ENCODE measurements at regions not wholly inside any gene's neighbourhood (a gene's known extent, or its start where the extent isn't known, plus 50 kb on each side); places are given as distances from the start of the nearest gene placed in this dataset.

- Histone ChIP-seq H3K36me3 (no peaks in the 10 kb centered on the region), H3K4me3 (no peak overlapping the region), H3K4me1 (peaks cover 10% of the 10 kb centered on the region), H3K9me3 (no peaks in the 10 kb centered on the region), H3K27ac (no peak overlapping the region), H3K27me3 (no peaks in the 10 kb centered on the region)
- DNase-seq (ENCODE audit: low spot score in 2 of 2), result peak in 1 of 2 donors; percentile 52
- 92% methylated on average over 3 of the region's 3 CpGs for WGBS
- no peak for TF ChIP-seq EP300 (IDR thresholded peaks at IDR 0.05)
- no peak for TF ChIP-seq CTCF (IDR thresholded peaks at IDR 0.05)
- no peak for TF ChIP-seq POLR2AphosphoS5 (IDR thresholded peaks at IDR 0.05)
- TF ChIP-seq POLR2A (IDR thresholded peaks at IDR 0.05), result no peak
These were observed 345.7 kb downstream of the DYSF start for GRCh38 chr2:71799013-71799575.

- no peaks in the 10 kb centered on the region for H3K9me3 ChIP-seq
- no peak overlapping the region for H3K27ac ChIP-seq
- no peaks in the 10 kb centered on the region for H3K27me3 ChIP-seq
- TF ChIP-seq POLR2AphosphoS5 (IDR thresholded peaks at IDR 0.05) (no peak), POLR2A (IDR thresholded peaks at IDR 0.05) (no peak), CTCF (IDR thresholded peaks at IDR 0.05) (peak; percentile 46 to 71), EP300 (IDR thresholded peaks at IDR 0.05) (no peak)
- H3K4me3 ChIP-seq, result no peak overlapping the region
- no peaks in the 10 kb centered on the region for H3K36me3 ChIP-seq
- H3K4me1 ChIP-seq, result peaks cover 10% of the 10 kb centered on the region
- DNase-seq (ENCODE audit: low spot score in 2 of 2), result peak; percentile 48 to 76
- WGBS, result 92% methylated on average over 5 of the region's 8 CpGs
These were observed 345.1 kb downstream of the DYSF start for GRCh38 chr2:71798266-71799012.

- no peak overlapping the region for H3K27ac ChIP-seq
- H3K9me3 ChIP-seq, result no peaks in the 10 kb centered on the region
- no peak overlapping the region for H3K4me3 ChIP-seq
- H3K36me3 ChIP-seq, result no peaks in the 10 kb centered on the region
- 94% methylated on average over 6 of the region's 7 CpGs for WGBS
- peaks cover 10% of the 10 kb centered on the region for H3K4me1 ChIP-seq
- no peak for TF ChIP-seq POLR2AphosphoS5 (IDR thresholded peaks at IDR 0.05)
- no peak for TF ChIP-seq POLR2A (IDR thresholded peaks at IDR 0.05)
- TF ChIP-seq CTCF (IDR thresholded peaks at IDR 0.05), result no peak
- no peak for TF ChIP-seq EP300 (IDR thresholded peaks at IDR 0.05)
- H3K27me3 ChIP-seq, result no peaks in the 10 kb centered on the region
- peak in 1 of 2 donors; percentile 62 for DNase-seq (ENCODE audit: low spot score in 2 of 2)
These were observed 343.9 kb downstream of the DYSF start for GRCh38 chr2:71797035-71797810.

GRCh38 chr2:71796174-71796593, 342.8 kb downstream of the DYSF start:
- Histone ChIP-seq H3K4me3 (no peak overlapping the region), H3K9me3 (no peaks in the 10 kb centered on the region), H3K36me3 (no peaks in the 10 kb centered on the region), H3K27ac (no peak overlapping the region), H3K27me3 (no peaks in the 10 kb centered on the region), H3K4me1 (peaks cover 10% of the 10 kb centered on the region)
- WGBS, result 65% methylated on average over 4 of the region's 9 CpGs
- DNase-seq (ENCODE audit: low spot score in 2 of 2), result peak in 1 of 2 donors; percentile 77
- TF ChIP-seq POLR2A (IDR thresholded peaks at IDR 0.05) (no peak), EP300 (IDR thresholded peaks at IDR 0.05) (no peak), POLR2AphosphoS5 (IDR thresholded peaks at IDR 0.05) (no peak), CTCF (IDR thresholded peaks at IDR 0.05) (no peak)

- 100% methylated on average over 1 of the region's 1 CpG for WGBS
These were observed 342.1 kb downstream of the DYSF start for GRCh38 chr2:71795486-71795885.

More at GRCh38 chr2:71795486-71795885, 342.1 kb downstream of the DYSF start:
- Histone ChIP-seq H3K4me3 (no peak overlapping the region), H3K27ac (no peak overlapping the region), H3K36me3 (no peaks in the 10 kb centered on the region), H3K27me3 (no peaks in the 10 kb centered on the region), H3K4me1 (peaks cover 10% of the 10 kb centered on the region), H3K9me3 (no peaks in the 10 kb centered on the region)
- DNase-seq (ENCODE audit: low spot score in 2 of 2), result no peak
- TF ChIP-seq CTCF (IDR thresholded peaks at IDR 0.05) (no peak), EP300 (IDR thresholded peaks at IDR 0.05) (no peak), POLR2AphosphoS5 (IDR thresholded peaks at IDR 0.05) (no peak), POLR2A (IDR thresholded peaks at IDR 0.05) (no peak)
